ENCODE measurements at regions not wholly inside any gene's neighbourhood (a gene's known extent, or its start where the extent isn't known, plus 50 kb on each side); places are given as distances from the start of the nearest gene placed in this dataset.

- no peak for DNase-seq (ENCODE audit: low spot score)
Observed at GRCh38 chr3:77868725-77869124, 828.8 kb downstream of the ROBO2 start.

- no peak for DNase-seq (ENCODE audit: low spot score)
Observed at GRCh38 chr3:77869423-77869822, 829.5 kb downstream of the ROBO2 start.

- no peak for DNase-seq (ENCODE audit: low spot score)
Observed at GRCh38 chr3:77871436-77871835, 831.5 kb downstream of the ROBO2 start.

DNA sequence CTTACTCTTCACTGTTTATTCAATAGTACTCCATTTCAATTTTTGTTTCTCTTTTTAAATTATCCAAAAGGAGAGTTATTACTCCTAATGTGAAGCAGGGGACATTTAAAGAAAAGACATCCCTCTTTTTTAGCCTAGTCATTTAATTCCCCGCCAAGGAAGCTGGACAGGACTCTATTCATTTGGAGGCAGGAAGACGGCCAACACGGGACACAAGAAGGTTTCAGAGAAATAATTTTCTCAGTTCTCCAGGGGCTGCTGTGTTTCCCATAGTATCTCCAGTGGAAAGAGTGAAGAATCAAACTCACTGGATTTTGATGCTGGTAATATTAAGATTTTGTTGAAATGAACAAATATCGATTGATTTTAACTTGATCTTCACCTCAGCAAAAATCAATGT lies 833.7 kb downstream of the ROBO2 start:
- DNase-seq (ENCODE audit: low spot score) = no peak

DNA sequence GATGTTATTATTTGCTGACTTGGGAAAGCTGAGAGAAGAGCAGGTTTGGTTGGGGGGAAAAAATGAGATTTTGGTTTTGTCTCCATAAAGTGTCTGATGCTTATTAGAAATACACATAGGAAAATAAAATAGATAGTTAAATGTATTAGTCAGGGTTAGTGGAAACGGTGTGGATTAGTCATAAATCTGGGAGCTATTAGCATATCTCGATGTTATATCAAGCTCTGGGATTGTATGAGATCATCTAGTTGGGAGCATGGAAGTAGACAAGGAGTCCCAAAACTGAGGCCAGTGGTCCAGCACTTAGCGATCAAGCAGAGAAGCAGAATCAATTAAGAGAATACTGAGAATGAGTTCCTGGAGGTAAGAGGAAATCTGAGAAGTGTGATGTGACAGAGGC lies 845.5 kb downstream of the ROBO2 start:
- DNase-seq (ENCODE audit: low spot score) = no peak

- DNase-seq (ENCODE audit: low spot score) = no peak
Observed at GRCh38 chr3:77887611-77888010, 847.7 kb downstream of the ROBO2 start.

GRCh38 chr3:77889616-77890015 lies 849.7 kb downstream of the ROBO2 start:
- no peak for DNase-seq (ENCODE audit: low spot score)

DNA sequence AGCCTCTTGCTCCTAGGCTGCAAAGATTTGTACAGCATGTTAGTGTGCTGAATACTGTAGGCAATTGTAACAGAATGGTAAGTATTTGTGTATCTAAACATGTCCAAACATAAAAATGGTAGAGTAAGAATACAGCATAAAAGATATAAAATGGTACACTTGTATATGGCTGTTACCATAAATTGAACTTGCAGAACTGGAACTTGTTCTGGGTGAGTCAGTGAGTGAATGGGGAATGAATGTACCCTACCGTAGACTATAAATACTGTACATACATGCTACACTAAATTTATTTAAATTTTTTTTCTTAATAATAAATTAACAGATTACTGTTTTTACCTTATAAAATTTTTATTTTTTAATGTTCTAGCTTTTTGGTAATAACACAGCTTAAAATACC lies 858.7 kb downstream of the ROBO2 start:
- no peak for DNase-seq (ENCODE audit: low spot score)

GRCh38 chr3:77902675-77903074 lies 862.8 kb downstream of the ROBO2 start:
- no peak for DNase-seq (ENCODE audit: low spot score)

DNA sequence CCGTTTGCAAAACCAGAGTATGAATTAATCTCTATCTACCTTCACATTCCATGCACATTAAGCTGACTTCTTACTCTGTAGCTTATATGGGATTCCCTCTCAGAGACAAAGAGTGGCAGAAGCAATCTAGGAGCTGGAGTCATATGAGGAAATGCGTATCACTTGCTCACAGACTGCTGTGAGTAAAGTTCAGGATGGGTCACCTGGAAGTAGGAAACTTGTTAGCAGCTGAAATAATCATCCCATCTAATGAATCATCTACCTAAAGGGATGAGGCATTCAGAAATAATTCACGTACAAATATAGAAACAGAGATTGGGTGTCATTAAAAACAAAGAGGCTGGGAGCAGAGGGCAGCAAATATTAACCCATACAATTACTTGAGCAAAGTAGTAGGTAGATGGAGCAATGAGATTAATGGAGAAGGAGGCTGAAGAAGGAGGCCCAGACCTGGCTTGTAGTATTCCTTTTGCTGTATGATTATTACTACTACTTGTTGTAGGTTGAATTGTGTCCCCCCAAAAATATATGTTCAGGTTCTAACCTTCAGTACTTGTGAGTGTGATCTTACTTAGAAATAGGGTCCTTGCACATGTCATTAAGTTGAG lies 866.3 kb downstream of the ROBO2 start:
- no peak for DNase-seq (ENCODE audit: low spot score)

DNA sequence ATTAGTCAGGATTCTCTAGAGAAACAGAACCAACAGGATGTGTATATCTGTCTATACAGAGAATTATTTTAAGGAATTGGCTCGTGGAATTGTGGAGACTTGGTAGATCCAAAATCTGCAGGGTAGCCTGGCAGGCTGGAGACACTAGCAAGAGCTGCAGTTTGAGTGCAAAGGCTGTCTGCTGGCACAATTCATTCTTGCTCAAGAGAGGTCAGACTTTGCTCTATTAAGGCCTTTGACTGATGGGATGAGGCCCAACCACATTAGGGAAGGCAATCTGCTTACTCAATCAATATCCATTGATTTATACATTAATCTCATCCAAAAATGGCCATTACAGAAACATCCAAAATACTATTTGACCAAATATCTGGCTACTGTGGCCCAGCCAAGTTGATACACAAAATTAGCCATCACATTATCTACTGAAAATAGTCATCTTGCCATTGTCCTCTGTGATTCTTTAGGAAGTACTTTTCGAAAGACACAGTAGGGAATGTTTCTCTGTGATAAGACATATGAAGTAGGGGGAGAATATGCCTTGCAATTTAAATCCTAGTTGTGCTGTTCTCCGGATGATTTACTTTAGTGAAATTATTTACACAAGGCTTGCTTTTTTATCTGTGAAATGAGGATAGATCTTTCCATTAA lies 873.8 kb downstream of the ROBO2 start:
- no peak for DNase-seq (ENCODE audit: low spot score)

GRCh38 chr3:77915336-77915735 lies 875.4 kb downstream of the ROBO2 start:
- DNase-seq (ENCODE audit: low spot score) = no peak

- no peak for DNase-seq (ENCODE audit: low spot score)
Observed at GRCh38 chr3:77917225-77917624, 877.3 kb downstream of the ROBO2 start.

DNA sequence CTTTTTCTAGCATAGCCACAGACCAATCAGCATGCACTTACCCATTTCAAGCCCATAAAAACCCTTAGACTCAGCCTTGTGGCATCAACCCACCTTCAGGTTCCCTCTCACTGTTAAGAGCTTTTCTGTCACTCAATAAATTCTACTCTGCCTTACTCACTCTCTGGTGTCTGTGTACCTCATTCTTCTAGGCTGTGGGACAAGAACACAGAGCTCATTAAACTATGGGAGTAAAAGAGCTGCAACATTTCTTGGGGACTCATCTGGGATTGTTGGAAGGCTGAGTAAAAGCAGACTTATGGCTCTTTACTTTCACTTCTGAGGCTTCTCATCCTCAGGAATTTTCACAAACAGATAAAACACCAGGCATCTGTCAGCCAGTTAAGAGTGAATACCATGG lies 879.3 kb downstream of the ROBO2 start:
- DNase-seq (ENCODE audit: low spot score) = no peak

- no peak for DNase-seq (ENCODE audit: low spot score)
Observed at GRCh38 chr3:77931255-77932009, 891.5 kb downstream of the ROBO2 start.

DNA sequence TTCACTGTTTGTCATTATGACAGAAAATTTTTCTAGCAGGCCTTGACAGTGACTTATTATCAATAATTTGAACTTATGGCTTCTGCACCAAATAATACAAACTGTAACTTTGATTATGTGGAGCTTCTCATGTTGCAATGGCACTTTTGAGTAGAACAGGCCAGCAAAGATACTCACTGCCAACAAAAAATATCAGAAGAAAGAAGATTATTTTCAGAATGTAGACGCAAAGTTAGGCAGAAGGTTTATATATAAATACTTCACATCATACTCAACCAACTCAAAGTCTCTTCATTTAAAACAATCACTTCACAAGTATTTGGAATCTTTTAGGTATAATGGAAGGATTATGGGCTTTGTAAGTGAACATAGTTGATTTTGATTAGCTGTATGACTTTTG lies 893.0 kb downstream of the ROBO2 start:
- no peak for DNase-seq (ENCODE audit: low spot score)

DNA sequence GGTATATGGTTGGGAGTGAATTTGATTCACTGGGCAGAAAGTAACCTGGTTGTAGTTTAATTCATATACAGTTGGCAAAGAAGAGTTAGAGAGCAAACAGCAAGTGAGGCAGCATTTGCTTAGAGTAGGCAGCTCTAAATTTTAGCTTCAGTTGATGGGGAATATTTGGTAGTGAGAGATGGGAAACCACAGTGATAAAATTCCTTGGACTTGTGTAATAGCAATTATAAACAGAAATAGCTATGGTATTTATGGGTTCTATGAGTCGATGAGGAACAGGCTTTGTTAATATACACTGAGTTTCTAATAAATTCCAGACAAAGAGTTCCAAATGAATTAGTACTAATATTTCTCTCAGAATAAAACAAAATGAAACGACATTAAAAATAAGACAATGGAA lies 894.0 kb downstream of the ROBO2 start:
- no peak for DNase-seq (ENCODE audit: low spot score)

DNA sequence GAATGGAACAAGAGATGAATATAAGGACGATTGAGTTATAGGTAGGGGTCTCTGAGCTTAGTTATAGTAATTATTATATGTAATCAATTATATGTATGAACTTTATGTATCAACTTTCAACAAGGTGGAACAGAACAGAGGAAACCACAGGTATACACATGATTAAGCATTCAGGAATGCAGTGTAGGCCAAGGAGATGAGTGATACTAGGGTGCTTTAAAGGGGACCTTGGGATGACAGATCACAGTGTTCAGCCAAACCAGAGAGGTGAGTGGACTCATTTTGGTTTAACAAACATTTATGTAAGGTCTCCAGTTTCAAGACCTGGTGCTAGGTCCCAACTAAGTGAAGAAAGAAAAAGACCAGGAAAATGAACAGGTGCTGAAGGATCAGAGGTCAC lies 895.5 kb downstream of the ROBO2 start:
- no peak for DNase-seq (ENCODE audit: low spot score)

DNA sequence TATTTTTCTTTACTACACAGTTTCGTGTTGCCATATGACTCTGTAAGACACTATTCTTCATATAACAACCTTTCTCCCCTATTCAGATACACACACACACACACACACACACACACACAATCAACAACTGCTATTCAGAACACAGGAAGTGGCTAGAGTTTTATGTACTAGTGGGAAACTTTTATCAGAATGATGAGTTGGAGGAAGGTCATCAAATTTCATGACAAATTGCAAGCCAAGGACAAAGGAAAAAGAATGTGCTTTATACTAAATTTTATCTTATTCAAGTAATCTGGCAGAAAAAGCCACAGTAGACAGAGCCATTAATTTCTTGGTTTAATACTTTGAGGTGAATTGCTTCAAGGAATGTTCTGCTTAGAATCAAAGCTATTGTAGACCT lies 899.8 kb downstream of the ROBO2 start:
- DNase-seq (ENCODE audit: low spot score) = no peak

DNA sequence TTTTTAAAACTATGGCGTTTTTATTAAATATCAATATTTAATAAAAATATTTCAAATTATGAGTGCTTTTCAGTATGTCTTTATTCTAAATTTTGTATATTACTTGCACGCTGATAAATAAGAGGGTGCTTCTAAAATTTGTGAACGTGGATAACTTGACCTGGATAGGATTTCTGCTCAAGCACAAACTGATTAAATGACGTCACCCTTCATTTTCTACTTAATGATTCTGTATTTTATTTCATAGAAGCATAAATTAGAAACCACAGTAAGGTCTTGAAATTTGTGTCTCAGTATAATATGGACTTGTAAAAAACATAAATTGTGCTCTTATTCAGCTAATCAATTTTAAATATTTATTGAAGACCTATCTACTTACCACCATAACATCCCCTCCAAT lies 903.7 kb downstream of the ROBO2 start:
- DNase-seq (ENCODE audit: low spot score) = no peak

- DNase-seq (ENCODE audit: low spot score) = no peak
Observed at GRCh38 chr3:77945320-77945719, 905.4 kb downstream of the ROBO2 start.

DNA sequence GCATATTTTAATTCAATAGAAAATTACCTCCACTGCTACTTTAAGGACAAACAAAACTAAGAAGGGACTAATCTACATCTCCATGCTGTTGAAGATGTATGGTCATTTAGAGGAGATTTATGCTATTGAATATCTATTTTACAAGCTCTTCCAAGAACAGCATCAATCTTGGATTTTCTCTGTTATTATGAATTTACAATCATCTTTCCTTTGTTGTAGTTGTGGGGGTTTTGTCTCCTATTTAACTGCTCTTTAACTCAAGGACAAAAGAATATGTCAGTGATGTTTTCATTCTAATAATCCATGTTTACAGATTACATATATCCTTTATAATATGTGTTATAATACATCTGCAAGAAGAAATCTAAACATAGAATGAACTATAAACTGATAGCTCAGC lies 907.8 kb downstream of the ROBO2 start:
- no peak for DNase-seq (ENCODE audit: low spot score)

DNA sequence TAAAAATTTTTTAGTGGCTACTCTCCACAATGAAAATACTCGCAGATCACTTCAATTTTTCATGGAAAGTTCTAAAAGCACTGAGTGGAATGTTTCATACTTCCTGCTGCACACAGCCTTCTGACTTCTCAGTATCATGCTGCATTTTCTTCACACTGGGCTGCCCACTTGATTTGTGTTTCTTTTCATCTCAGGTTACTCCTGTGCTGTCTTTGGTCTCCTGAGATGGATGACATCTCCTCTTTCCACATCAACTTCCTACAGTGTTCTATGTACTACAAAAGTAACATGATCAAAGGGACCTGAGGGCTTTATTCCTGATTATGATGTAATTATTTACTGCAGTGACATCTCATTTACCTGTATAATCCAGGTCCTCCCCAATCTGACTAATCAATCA lies 927.7 kb downstream of the ROBO2 start:
- no peak for DNase-seq (ENCODE audit: low spot score)

- DNase-seq (ENCODE audit: low spot score) = no peak
Observed at GRCh38 chr3:77976079-77976478, 936.2 kb downstream of the ROBO2 start.
